ENCODE measurements at regions not wholly inside any gene's neighbourhood (a gene's known extent, or its start where the extent isn't known, plus 50 kb on each side); places are given as distances from the start of the nearest gene placed in this dataset.

DNA sequence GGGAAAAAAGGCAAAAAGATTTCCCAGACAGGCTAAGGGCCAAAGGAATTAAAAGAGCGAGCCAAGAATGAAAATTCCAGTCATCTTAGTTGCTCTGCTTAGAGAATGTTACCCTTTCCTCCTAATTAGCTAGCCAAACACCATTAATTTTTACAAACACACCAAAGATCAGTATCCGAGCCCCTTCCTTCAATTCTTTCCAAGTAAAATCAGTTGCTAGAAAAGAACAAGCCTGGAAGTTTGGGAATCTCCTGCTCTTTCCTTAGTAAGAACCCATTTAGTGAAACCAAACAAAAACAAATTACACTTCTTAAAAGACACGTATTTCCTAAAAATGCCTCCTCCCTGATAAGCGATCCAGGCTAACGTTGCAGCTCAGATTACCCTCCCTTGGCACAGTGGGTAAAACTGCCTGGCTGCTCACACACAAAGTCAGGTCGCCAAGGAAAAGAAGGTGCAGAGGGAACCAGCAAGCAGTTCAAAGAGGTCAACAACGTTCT is 57.1 kb upstream of the ABLIM1 start:
- TF ChIP-seq, protein P1, sequence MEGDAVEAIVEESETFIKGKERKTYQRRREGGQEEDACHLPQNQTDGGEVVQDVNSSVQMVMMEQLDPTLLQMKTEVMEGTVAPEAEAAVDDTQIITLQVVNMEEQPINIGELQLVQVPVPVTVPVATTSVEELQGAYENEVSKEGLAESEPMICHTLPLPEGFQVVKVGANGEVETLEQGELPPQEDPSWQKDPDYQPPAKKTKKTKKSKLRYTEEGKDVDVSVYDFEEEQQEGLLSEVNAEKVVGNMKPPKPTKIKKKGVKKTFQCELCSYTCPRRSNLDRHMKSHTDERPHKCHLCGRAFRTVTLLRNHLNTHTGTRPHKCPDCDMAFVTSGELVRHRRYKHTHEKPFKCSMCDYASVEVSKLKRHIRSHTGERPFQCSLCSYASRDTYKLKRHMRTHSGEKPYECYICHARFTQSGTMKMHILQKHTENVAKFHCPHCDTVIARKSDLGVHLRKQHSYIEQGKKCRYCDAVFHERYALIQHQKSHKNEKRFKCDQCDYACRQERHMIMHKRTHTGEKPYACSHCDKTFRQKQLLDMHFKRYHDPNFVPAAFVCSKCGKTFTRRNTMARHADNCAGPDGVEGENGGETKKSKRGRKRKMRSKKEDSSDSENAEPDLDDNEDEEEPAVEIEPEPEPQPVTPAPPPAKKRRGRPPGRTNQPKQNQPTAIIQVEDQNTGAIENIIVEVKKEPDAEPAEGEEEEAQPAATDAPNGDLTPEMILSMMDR (IDR thresholded peaks at IDR 0.05; ENCODE audit: low read length): no peak
- no peak for TF ChIP-seq EZH2 (IDR thresholded peaks at IDR 0.05; ENCODE audit: borderline replicate concordance, low read length)

Data from OCI-LY1 (cell line).